DMS 273 (cell line): ENCODE measurements at regions not wholly inside any gene's neighbourhood (a gene's known extent, or its start where the extent isn't known, plus 50 kb on each side); places are given as distances from the start of the nearest gene placed in this dataset.

Experiments used
- DNase-seq: peaks from one replicate; lab custom pipeline; 2025; ENCODE audit not compliant: unreplicated experiment; lab: John Stamatoyannopoulos, UW

DNA sequence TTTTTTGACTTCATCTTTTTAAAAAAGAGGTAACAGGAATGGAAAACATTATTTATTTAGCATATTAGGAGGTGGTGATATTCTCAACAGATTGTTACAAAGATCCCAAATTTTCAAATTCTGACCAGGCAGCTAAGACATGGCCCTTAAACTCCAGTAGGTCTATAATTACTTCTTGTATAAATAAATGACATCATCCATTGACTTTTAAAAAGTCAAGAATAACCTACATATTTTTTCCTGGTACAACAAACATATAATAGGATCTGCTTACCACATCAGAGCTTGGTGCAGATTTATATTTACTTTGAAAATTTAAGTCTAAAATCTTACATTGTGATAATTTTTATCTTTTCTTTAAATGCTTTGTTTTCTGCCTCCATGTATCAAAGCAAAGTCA is 92.2 kb upstream of the TRPM3 start:
- no peak for DNase-seq

DNA sequence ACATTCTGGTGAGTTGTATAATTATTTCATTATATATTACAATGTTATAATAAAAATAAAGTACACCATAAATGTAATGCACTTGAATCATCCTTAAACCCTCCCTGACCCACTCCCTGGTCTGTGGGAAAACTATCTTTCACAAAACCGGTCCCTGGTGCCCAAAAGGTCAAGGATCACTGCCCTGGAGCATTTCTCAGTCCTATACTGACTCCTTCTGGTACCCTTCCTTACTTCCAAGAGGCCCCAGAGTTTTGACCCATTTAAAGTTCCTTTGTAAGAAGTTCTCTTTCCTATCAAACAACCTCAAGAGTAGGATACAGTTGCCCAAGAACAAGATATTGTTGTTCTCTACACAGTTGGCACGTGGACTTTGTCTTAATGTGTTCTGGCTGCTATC is 88.9 kb upstream of the TRPM3 start:
- DNase-seq = peak; percentile 5

DNA sequence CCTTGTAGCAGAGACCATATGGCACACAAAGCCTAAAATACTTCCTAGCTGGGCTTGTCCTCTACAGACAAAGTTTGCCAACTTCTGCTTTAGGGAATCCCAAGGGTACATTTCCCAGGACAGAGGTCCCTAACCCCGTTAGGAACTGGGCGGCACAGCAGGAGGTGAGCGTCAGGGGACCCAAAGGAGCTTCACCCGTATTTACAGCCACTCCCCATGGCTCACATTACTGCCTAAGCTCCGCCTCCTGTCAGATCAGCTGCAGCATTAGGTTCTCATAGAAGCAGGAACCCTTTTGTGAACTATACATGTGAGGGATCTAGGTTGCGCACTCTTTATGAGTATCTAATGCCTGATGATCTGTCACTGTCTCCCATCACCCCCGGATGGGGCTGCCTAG is 88.5 kb upstream of the TRPM3 start:
- no peak for DNase-seq

DNA sequence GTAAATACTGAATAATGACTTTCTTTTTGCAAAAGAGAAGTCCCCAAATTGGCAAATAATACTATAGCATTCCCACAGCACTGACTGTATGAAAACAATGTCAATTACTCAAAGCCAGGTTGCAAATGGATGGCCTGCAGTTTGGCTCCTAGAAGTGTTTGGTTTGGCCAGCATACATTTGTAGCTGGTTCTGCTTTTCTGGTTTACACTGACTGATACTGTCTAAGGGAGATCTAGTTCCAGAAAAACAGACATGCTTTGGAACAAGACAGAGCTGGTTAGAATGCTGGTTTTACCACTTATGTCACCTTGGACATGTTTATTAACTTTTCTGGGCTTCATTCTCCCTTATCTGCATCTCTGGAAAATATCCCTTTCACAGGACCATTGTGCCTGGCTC is 81.5 kb upstream of the TRPM3 start:
- no peak for DNase-seq

GRCh38 chr9:71191708-71192107 is 70.3 kb upstream of the TRPM3 start:
- no peak for DNase-seq

- no peak for DNase-seq
Observed at GRCh38 chr9:71183251-71183650, 61.8 kb upstream of the TRPM3 start.

DNA sequence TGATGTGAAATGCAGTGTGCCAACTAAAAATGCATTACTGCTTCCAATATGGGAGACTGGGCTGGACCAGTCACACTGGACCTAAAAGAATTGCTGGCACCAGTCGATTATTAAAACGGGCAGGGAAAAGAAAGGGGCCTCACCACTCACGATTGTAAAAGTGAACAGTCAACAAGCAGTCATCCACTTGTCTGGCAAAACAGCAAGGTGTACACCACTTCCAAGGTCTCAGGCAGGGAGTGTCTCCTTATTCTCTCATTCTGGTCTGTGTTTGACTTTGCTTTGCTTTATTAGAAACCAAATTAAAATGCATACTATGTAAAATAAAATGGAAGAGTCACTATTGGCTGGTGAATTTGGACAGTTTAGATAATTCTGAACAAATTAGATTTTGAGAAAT is 57.8 kb upstream of the TRPM3 start:
- no peak for DNase-seq

DNA sequence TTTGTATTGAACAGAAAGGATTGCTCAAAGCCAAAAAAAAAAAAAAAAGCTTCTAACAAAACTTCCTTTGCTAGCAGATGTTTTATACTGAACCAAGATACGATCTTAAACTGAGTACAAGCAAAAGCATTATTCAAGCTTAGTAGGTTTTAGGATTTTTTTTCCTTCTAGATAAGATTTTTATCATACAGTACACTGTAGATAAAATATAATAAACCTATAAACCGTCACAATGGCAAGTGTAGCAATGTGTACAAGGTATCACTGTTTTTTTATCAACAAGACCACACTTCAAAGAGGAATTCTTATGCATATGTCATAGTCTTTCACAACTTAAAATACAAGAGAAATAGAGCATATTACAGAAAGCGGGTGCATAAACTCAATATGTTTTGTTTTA is 56.5 kb upstream of the TRPM3 start:
- no peak for DNase-seq

- no peak for DNase-seq
Observed at GRCh38 chr9:71171517-71171916, 50.1 kb upstream of the TRPM3 start.
